Stimulated activated naive CD4-positive, alpha-beta T cell (primary cell): ENCODE measurements at regions not wholly inside any gene's neighbourhood (a gene's known extent, or its start where the extent isn't known, plus 50 kb on each side); places are given as distances from the start of the nearest gene placed in this dataset.
"Not testable (repeated sequence)": the region's sequence is repeated elsewhere in the genome, so short reads cannot be mapped to it uniquely, and the experiment has no call there.

Experiments used
- DNase-seq, 6 experiments: peaks; one replicate each; lab custom pipeline; 2025; lab: John Stamatoyannopoulos, UW

DNA sequence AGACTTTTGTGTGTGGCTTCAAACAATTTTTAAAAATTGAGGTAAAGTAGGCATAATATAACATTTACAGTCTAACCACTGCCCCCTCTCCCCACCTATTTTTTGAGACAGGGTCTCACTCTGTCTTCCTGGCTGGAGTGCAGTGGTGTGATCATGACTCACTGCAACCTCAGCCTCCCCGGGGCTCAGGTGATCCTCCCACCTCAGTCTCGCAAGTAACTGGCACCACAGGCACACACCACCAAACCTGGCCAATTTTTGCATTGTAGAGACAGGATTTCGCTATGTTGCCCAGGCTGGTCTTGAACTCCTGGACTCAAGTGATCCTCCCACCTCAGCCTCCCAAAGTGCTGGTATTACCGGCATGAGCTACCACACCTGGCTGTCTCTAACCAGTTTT is 161.8 kb downstream of the GOSR1 start:
- DNase-seq = not testable (repeated sequence)

DNA sequence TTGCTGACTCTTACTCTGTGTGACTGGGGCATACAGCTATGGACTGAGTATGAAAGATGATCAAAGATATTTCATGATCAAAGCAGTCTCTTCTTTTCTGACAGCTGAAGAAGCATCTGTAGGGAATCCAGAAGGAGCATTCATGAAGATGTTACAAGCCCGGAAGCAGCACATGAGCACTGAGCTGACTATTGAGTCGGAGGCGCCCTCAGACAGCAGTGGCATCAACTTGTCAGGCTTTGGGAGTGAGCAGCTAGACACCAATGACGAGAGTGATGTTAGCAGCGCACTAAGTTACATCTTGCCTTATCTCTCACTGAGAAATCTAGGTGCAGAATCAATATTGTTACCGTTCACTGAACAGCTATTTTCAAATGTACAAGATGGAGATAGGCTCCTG is 154.4 kb downstream of the GOSR1 start:
- DNase-seq = not testable (repeated sequence)

DNA sequence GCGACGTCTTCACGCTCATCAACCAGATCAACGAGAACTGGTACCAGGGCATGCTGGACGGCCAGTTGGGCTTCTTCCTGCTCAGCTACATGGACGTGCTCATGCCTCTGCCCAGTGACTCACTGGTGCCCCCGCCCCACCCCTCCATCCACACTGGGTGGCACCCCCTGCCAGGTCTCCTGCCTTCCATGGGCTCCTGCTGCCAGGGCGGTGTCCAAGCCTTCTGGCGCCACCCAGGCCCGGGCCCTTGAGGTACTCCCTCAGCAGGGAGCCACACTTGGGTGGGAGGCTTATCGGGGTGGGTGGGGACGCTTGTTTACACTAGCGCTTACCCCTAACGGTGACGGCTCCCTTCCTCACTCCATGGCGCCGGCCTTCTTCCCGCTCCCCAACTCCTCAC is 148.2 kb downstream of the GOSR1 start:
- not testable (repeated sequence) for DNase-seq

DNA sequence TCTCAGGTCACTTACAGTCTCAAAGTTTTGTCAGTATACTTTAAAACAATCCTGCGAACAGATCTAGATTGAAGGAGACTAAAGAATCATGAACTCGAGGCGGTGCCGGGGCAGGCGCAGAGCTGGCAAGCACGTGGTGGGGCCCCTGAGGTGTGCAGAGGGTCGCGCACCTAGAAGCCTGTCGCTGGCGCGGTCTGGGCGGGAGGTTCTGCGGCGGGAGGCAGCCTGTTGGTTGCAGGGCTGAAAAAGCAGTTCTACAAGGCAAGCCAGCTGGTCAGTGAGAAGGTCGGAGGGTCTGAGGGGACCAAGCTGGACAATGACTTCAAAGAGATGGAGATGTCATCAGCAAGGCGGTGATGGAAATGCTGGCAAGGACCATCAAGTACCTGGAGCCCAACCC is 147.0 kb downstream of the GOSR1 start:
- DNase-seq = not testable (repeated sequence)

DNA sequence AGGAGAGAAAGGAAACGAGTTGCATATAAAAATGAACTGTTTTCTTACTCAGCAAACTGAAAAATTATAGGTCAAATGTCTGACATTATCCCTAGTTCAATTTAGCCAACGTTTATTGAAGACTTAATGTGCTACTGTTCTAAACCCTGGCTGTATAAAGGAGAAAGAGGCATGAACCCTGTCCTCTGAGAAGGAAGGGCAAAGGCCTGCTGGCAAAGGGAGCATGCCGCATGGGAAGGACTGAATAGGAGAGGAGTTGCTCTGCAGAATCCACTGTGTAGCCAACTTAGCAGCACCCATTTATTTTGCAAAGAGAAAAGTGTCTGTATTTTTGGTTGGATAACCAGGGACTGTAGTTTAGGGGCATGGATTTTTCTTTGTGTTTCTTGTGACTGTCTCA is 132.5 kb downstream of the GOSR1 start:
- DNase-seq = not testable (repeated sequence)

DNA sequence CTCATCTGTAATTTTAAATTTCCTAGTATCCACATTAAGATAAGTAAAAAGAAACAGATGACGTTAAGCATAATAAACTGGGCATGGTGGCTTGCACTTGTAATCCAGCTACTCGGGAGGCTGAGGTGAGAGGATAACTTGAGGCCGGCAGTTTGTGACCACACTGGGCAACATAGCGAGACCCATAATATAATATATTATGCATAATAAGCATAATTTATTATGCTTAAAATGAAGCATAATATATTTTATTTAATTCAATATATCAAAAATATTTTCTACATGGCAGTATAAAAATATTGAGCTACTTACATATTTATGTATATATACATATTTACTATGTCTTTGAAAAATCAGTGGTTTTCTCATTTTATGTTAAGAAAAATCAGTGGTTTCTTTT is 128.3 kb downstream of the GOSR1 start:
- DNase-seq = no peak

DNA sequence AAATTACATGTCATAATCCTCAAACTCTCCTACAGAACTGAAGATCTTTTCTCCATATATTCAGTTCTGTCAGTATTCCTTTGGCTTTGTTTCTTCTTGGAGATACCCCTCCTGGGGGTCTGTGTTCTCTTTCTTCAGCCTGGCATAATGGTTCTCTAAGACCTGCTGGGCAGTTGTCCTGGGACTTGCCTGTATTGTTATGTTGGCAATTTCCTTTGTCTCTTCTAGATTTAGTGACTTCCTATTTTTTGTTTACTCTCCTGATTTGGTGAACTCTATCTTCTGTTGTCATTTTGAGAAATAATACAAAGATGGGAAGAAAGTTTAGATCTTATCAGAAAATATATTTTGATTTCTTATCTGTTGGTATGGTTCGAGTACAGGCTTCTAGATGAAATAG is 127.8 kb downstream of the GOSR1 start:
- no peak for DNase-seq

DNA sequence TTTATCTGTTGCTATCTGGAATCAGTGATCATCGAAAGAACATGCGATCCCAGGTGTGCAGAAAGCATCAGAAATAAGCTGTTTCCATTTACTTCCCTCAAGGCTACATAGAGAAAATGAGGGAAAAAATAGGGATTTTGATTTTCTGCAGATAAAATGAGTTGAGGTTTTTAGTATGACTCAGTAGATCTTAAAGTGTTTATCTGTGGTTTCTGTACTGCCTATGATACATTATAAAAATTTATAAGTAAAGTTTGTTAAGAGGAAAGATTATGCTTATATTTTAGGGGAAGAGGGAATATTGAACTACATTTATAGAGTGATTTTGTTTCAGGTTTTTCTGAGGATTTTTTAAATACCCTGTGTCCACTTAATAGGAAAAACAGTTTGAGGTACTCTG is 125.2 kb downstream of the GOSR1 start:
- not testable (repeated sequence) for DNase-seq

DNA sequence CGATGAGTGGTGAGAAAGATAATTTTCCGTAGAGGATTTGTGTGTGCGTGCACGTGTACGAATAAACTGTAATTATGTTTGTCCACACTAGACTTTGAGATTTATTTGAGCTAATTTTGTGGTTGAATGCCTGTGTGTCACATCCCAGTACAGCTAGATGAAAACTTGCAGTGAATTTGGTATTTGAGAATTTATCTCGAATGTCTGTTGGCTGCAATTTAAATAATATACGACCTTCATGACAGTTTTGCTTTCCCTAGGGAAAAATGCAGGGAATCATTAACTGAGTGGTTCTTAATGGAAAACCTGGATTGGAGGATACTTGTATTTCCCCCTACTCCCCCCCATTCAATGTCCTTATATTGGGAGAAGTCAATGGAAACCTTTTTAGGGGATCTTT is 124.8 kb downstream of the GOSR1 start:
- not testable (repeated sequence) for DNase-seq

DNA sequence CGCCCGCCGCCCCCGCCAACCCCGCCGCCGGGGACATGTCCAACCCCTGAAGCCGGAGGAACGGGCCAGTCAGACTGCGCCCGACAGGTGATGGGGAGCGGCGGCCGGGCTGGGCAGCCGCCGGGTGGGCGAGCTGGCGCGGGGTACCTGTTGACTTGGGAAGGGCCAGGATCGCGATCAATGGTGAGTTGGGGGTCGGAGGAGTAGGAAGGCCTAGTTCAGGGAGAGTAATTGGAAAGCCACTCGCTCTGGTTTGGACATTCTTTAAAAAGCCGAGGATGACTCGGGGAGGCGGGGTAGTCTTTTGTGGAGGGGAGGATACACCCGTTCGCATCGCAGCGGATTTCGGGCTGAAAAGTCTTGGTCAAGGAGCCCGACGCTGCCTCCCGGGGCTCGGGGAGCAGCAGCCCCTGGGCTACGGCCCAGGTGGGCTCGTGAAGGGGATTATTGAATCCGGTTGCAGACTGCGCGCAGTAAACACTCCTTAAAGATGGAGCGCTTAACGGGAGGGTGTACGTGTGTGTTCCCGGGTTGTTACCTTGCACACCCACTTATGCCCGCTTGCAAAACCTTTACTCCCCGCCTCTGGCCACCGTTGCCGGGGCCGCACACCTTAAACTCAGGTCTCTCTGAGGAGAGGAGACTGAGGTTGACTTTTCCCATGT is 123.8 kb downstream of the GOSR1 start:
- DNase-seq = peak in 3 of 6 experiments; percentile 12 to 56 (median 35)

DNA sequence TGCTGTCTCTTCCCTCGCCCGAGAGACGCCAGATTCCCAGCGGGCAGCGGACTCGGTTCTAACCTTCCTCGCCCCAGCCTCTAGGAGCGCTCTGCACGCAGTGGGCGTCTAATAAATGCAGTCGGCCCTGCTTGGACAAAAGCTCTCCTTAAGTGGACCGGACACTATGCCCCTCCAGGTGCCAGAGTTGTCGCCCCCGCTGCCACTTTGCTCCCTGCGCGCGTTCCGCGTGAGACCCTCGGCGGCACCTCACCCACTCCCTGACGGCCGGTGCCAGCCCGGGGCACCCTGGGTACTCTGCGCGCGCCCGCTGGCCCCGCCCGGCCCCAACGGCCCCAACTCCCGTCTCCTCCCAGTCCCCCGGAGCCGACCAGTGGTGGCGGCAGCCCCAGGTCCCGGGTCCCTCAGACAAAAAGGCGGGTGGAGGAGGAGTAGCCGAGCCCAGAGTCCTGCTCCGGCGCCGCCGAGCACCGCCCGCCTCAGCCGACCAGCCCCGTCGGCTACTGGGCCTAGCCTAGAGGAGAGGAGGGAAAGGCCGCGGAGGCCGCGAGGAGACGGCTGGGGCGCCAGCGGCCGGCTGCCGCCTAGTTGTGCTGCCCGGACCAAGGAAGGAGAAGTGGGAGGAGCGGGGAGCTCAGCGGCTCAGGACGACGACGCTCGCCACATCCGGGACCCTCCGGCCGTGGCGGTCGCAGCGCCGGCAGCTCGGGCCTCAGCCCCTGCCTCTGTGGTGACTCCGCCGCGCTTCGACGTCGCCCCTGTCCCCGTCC is 123.0 kb downstream of the GOSR1 start:
- DNase-seq = peak; percentile 7 to 54 (median 34)

DNA sequence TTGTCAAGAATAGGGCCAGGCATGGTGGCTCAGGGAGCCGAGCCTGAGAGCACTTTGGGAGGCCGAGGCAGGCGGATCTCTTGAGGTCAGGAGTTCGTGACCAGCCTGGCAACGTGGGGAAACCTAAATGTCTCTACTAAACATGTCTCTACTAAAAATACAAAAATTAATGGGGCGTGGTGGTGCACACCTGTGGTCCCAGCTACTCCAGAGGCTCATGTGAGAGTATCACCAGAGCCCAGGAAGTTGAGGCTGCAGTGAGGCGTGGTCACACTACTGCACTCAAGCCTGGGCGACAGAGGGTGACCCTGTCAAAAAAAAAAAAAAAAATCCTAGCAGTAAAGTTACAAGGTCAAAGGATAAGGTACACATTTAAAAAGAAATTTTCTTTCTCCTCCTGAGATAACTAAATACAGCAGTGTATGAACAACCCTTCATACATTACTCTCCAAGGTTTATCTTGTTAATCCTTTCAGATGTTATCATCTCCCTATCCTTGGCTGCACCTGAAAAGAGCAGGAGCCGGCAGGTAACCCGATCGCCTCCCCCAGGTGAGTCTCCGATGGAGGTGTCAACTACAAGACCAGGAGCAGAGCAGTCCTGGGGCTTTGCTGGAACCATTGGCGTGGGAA is 122.3 kb downstream of the GOSR1 start:
- DNase-seq = no peak

DNA sequence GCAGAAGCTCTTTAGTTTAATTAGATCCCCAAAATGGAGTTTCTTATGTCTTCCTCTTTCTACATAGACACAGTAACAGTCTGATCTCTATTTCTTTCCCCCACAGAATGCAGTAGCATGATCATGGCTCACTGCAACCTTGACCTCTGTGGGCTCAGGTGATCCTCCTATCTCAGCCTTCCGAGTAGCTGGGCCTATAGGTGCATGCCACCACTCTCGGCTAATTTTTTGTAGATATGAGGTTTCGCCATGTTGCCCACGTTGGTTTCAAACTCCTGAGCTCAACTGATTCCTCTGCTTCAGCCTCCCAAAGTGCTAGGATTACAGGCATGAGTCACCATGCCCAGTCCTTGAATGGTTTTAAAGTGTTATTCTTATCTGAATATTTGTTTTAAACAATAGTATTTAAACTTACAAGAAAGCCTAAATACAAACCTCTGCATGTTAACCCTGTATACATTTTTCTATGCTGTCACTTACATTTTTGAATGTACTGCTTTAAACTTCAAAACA is 120.6 kb downstream of the GOSR1 start:
- DNase-seq = no peak

DNA sequence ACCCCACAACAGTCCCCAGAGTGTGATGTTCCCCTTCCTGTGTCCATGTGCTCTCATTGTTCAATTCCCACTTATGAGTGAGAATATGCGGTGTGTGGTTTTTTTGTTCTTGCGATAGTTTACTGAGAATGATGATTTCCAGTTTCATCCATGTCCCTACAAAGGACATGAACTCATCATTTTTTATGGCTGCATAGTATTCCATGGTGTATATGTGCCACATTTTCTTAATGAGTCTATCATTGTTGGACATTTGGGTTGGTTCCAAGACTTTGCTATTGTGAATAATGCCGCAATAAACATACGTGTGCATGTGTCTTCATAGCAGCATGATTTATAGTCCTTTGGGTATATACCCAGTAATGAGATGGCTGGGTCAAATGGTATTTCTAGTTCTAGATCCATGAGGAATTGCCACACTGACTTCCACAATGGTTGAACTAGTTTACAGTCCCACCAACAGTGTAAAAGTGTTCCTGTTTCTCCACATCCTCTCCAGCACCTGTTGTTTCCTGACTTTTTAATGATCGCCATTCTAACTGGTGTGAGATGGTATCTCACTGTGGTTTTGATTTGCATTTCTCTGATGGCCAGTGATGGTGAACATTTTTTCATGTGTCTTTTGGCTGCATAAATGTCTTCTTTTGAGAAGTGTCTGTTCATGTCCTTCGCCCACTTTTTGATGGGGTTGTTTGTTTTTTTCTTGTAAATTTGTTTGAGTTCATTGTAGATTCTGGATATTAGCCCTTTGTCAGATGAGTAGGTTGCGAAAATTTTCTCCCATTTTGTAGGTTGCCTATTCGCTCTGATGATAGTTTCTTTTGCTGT is 120.0 kb downstream of the GOSR1 start:
- DNase-seq = not testable (repeated sequence)

DNA sequence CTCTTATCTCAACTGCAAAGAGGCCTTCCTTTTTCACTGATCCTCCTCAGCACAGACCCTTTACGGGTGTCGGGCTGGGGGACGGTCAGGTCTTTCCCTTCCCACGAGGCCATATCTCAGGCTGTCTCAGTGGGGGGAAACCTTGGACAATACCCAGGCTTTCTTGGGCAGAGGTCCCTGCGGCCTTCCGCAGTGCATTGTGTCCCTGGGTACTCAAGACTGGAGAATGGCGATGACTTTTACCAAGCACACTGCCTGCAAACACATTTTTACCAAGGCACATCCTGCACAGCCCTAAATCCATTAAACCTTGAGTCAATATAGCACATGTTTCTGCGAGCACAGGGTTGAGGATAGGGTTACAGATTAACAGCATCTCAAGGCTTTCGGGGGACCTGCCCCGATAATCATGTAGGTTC is 117.8 kb downstream of the GOSR1 start:
- DNase-seq = not testable (repeated sequence)

DNA sequence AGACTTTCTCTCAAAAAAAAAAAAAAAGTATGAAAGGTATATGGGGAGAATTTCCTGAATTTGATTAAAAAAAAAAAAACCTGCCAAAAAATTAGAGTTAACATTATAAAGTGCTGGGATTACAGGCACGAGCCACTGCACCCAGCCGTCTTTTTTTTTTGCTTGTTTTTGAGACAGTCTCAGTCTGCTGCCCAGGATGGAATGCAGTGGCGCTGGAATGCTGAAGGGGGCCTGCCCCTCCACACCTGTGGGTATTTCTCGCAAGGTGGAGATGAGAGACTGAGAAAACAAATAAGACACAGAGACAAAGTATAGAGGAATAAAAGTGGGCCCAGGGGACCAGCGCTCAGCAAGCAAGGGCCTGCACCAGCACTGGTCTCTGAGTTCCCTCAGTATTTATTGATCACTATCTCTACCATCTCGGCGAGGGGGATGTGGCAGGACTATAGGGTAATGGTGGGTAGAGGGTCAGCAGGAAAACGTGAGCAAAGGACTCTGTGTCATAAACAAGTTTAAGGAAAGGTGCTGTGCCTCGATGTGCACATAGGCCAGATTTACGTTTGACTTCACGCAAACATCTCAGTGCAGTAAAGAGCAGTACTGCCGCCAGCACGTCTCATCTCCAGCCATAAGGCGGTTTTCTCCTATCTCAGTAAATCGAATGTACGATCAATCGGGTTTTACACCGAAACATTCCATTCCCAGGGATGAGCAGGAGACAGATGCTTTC is 117.2 kb downstream of the GOSR1 start:
- DNase-seq = no peak

DNA sequence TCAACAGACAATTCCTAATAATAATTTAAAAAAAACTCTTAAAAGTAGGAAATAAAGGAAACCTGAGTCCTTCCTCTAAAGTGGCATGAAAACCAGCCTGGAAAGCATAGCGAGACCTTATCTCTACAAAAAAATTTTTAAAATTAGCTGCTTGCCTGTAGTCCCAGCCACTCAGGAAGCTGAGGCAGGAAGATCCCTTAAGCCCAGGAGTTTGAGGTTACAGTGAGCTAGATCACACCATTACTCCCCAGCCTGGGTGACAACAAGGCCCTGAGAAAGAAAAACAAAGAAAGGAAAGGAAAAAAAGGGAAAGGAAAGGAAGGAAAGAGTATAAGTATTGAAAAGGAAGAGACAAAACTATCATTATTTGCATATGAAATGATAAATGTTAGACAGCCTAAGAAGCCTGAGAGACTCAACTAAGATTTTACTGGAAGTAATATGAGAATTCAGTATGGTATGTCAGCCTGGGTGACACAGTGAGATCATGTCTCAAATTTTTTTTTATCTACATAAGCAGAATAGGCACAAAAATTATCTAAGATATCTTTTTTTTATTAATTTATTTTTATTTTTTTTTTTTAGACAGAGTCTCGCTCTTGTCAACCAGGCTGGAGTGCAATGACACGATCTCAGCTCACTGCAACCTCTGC is 113.0 kb downstream of the GOSR1 start:
- no peak for DNase-seq

DNA sequence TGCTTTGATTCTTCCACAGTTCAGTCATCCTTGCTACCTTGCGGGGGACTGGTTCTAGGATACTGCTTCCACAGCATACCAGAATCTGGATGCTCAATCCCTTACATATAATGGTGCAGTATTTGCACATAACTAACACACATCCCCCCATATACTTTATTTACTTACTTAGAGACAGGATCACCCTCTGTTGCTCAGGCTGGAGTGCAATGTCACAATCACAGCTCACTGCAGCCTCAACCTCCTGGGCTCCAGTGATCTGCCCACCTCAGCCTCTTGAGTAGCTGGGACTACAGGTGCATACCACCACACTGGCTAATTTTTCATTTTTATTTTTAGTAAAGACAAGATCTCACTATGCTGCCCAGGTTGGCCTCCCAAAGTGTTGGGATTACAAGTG is 112.2 kb downstream of the GOSR1 start:
- no peak for DNase-seq

DNA sequence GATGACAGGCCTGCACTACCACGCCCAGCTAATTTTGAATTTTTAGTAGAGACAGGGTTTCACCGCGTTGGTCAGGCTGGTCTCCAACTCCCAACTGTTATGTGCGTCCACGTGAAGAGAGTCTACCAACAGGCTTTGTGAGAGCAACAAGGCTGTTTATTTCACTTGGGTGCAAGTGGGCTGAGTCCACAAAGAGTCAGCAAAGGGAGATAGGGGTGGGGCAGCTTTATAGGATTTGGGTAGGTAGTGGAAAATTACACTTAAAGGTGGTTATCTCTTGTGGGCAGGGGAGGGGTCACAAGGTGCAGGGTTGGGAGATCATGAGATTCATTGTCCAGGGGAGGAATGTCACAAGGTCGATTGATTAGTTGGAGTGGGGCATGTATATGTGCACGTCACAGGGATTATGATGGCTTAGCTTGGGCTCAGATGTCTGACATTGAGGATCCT is 111.6 kb downstream of the GOSR1 start:
- DNase-seq = no peak

DNA sequence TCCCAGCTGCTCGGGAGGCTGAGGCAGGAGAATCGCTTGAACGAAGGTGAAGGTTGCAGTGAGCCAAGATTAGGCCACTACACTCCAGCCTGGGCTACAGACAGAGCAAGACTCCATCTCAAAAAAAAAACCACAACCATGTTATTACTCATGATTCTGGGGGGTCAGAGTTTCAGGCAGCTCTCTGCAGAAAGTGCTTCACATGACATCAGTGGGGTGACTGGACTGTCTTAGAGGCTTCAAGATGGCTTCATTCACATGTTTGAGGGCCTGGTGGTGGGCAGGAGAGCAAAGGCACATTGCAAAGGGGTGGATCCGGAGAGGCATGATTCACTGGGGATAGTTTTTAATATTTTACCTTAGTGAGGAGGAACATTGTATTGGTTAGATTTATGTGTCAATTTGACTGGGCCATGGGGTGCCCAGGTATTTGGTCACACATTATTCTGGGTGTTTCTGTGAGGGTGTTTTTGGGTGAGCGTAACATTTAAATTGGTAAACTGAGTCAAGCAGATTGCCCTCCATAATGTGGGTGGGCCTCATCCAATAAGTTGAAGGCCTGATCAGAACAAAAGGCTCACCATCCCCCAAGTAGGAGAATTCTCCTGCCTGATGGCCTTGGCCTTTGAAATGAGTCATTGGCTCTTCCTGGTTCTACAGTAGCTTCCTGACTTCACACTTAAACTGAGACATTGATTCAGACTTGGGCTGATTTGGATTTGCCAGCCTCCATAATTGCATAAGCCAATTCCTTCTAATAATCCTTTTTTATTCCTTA is 109.8 kb downstream of the GOSR1 start:
- no peak for DNase-seq
